Psoas muscle (tissue), 7 donors: ENCODE measurements at regions not wholly inside any gene's neighbourhood (a gene's known extent, or its start where the extent isn't known, plus 50 kb on each side); places are given as distances from the start of the nearest gene placed in this dataset.

Experiments
- ATAC-seq, 4 donors: fragments of 200-7000 bp; cut with Tn5 transposase; one replicate each; pipeline ENCODE4 v1.9.1; 2020; ENCODE audit warnings: moderate library complexity in 3 of 4, mild to moderate bottlenecking in 2 of 4
- DNase-seq, 2 donors: peaks; one replicate each; pipeline ENCODE4 v3.0.0-alpha.2; 2020
- H3K27ac ChIP-seq: fragments of 200-600 bp; one replicate; pipeline ENCODE4 v1.8.0; 2022
- H3K27me3 ChIP-seq, 3 donors: fragments of 200-600 bp in 1 of 3; one replicate each; pipeline versions ENCODE4 v1.6.1 to v1.8.0; 2013 to 2022; ENCODE audit warnings: low read length in 2 of 3, mild to moderate bottlenecking in 2 of 3, moderate library complexity in 1 of 3; ENCODE audit not compliant: insufficient read depth in 3 of 3
- H3K36me3 ChIP-seq, 2 donors: fragments of 200-600 bp in 1 of 2; one replicate each; pipeline versions ENCODE4 v1.6.1 to v1.8.0; 2013 to 2022; ENCODE audit warnings: low read depth in 1 of 2, mild to moderate bottlenecking in 1 of 2, moderate library complexity in 1 of 2; ENCODE audit not compliant: insufficient read depth in 1 of 2
- H3K4me1 ChIP-seq: fragments of 200-600 bp; one replicate; pipeline ENCODE4 v1.8.0; 2022
- H3K4me3 ChIP-seq: fragments of 200-600 bp; one replicate; pipeline ENCODE4 v1.8.0; 2022; ENCODE audit warnings: mild to moderate bottlenecking
- H3K9me3 ChIP-seq: fragments of 200-600 bp; one replicate; pipeline ENCODE4 v1.8.0; 2022
- CTCF ChIP-seq: fragments of 200-600 bp; IDR thresholded peaks from one replicate; pipeline ENCODE4 v1.8.0; 2022; ENCODE audit warnings: antibody characterized with exemption
- WGBS, 3 donors: extraction: QIAGEN DNeasy Blood & Tissue Kit; methylation state at CpG; one replicate each; pipeline versions ENCODE4 v1.1.6 to v1.1.7; 2013; 5-methylcytosine and 5-hydroxymethylcytosine counted together
- intact Hi-C, 2 donors: fragments of 100-400 bp; cut with DNase I; formaldehyde crosslinking; loops; one replicate each; pipeline versions ENCODE4 v1.11.0 to v1.14.2; 2022
- donor health status: healthy with polysubstance abuse.
- donor health status: DM: no; HTN: no; CAD: no; lungs with moderate emphysema.
- donor health status: Bipolar disorder and iron deficiency.
- donor health status: healthy.
- donor health status: DM: yes; HTN: yes; CAD: no.
- donor health status: DM: no; HTN: no; CAD: no.
- donor health status: DM: yes; HTN: yes; CAD: no.

- H3K27me3 ChIP-seq, result no peaks in the 10 kb centered on the region
- WGBS, 3 donors, result 81 to 89% (median 85%) methylated on average over 5 of the region's 5 CpGs
- no peaks in the 10 kb centered on the region for H3K4me1 ChIP-seq
- no peak for DNase-seq
- H3K4me3 ChIP-seq, result no peak overlapping the region
- no peaks in the 10 kb centered on the region for H3K9me3 ChIP-seq
- H3K27ac ChIP-seq, result no peak overlapping the region
- H3K36me3 ChIP-seq, result no peaks in the 10 kb centered on the region
- TF ChIP-seq CTCF, result no peak
- intact Hi-C loops, result no loop called here
- ATAC-seq, result no peak
Observed at GRCh38 chr2:16085073-16085472, 144.7 kb downstream of the MYCN start.

DNA sequence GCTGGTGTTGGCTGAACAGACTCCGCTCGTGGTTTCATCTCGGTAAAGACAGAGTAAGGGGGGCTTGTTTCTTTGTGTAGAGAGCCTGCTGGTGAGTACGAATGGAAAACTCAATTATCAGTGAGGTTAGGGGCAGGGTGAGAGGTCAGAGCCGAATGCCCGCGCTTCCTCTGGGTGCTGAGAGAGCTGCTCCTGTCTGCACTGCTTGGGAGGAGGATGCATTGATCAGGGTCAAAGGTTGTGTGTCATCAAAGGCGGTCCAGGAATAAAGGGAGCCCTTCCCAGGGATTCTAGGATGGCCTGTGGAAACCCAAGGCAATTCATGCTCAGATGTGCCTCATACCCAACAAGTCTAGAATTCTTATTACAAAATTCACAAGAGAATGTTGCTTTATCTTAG lies 143.9 kb downstream of the MYCN start:
- no peak for DNase-seq
- Histone ChIP-seq H3K4me1 (no peaks in the 10 kb centered on the region), H3K27me3 (no peaks in the 10 kb centered on the region), H3K4me3 (no peak overlapping the region), H3K9me3 (no peaks in the 10 kb centered on the region), H3K36me3 (no peaks in the 10 kb centered on the region), H3K27ac (no peak overlapping the region)
- TF ChIP-seq CTCF, result no peak
- no peak for ATAC-seq
- WGBS, 3 donors, result 73 to 78% (median 75%) methylated on average over 8 of the region's 8 CpGs
- intact Hi-C loops, result no loop called here

- Histone ChIP-seq H3K4me3 (no peak overlapping the region), H3K9me3 (no peaks in the 10 kb centered on the region), H3K27ac (no peak overlapping the region), H3K4me1 (no peaks in the 10 kb centered on the region), H3K27me3 (no peaks in the 10 kb centered on the region), H3K36me3 (no peaks in the 10 kb centered on the region)
- no peak for DNase-seq
- WGBS, 3 donors, result 94 to 100% (median 100%) methylated on average over 1 of the region's 1 CpG
- intact Hi-C loops, result no loop called here
- no peak for TF ChIP-seq CTCF
- no peak for ATAC-seq
Observed at GRCh38 chr2:16082276-16082675, 141.9 kb downstream of the MYCN start.

GRCh38 chr2:16081316-16082200 lies 141.2 kb downstream of the MYCN start:
- Histone ChIP-seq H3K36me3 (no peaks in the 10 kb centered on the region), H3K27ac (no peak overlapping the region), H3K4me3 (no peak overlapping the region), H3K9me3 (no peaks in the 10 kb centered on the region), H3K27me3 (no peaks in the 10 kb centered on the region), H3K4me1 (no peaks in the 10 kb centered on the region)
- 74 to 82% (median 80%) methylated on average over 7 of the region's 7 CpGs for WGBS, 3 donors
- no peak for TF ChIP-seq CTCF
- intact Hi-C loops, result no loop called here
- DNase-seq (no peak), ATAC-seq (no peak)

DNA sequence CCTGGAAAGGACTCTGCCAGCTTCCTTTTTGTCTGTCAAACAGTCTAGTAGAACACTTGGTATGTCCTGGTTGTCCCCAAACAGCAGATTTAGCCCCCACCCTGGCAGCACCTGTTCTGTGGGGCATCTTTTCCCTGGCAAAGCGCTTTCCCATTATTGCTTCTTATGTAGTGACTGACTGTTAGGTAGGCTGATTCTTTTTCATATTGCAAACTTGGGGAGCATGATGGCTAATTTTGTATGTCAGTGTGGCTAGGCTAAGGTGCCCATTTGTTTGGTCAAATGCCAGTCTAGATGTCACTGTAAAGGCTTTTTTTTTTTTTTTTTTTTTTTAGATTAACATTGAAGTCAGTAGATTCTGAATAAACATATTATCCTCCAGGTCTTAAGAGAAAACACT lies 140.2 kb downstream of the MYCN start:
- Histone ChIP-seq H3K4me3 (no peak overlapping the region), H3K27ac (no peak overlapping the region), H3K9me3 (no peaks in the 10 kb centered on the region), H3K27me3 (no peaks in the 10 kb centered on the region), H3K36me3 (no peaks in the 10 kb centered on the region), H3K4me1 (no peaks in the 10 kb centered on the region)
- intact Hi-C loops, result no loop called here
- no peak for ATAC-seq
- no peak for DNase-seq
- TF ChIP-seq CTCF, result no peak
- 88 to 93% (median 92%) methylated on average over 1 of the region's 1 CpG for WGBS, 3 donors
